ENCODE measurements at regions not wholly inside any gene's neighbourhood (a gene's known extent, or its start where the extent isn't known, plus 50 kb on each side); places are given as distances from the start of the nearest gene placed in this dataset.

- TF ChIP-seq CTCF (conservative IDR thresholded peaks at IDR 0.05; ENCODE audit: low read depth, low read length) (no peak), POLR2A (IDR thresholded peaks at IDR 0.05; ENCODE audit: low read depth, low read length) (no peak), RAD21 (IDR thresholded peaks at IDR 0.05; ENCODE audit: low read length) (no peak), MXI1 (IDR thresholded peaks at IDR 0.05; ENCODE audit: borderline replicate concordance, low read depth, low read length) (no peak), RFX5 (IDR thresholded peaks at IDR 0.05; ENCODE audit: low read depth, low read length) (no peak), CEBPB (IDR thresholded peaks at IDR 0.05; ENCODE audit: low read depth, low read length) (no peak), NFE2L2 (IDR thresholded peaks at IDR 0.05; ENCODE audit: low read depth, low read length) (no peak), SMC3 (IDR thresholded peaks at IDR 0.05; ENCODE audit: low read depth, low read length) (no peak), ELK1 (IDR thresholded peaks at IDR 0.05; ENCODE audit: borderline replicate concordance, low read depth, low read length) (no peak), MAFK (IDR thresholded peaks at IDR 0.05; ENCODE audit: low read depth, low read length) (no peak), MAZ (IDR thresholded peaks at IDR 0.05; ENCODE audit: borderline replicate concordance, low read depth, low read length) (no peak), BHLHE40 (IDR thresholded peaks at IDR 0.05; ENCODE audit: low read depth, low read length) (no peak), FOS (IDR thresholded peaks at IDR 0.05; ENCODE audit: low read depth, low read length) (no peak), USF2 (IDR thresholded peaks at IDR 0.05; ENCODE audit: low read depth, low read length) (no peak)
Measured at GRCh38 chr11:80346353-80347059, 905.7 kb upstream of the TENM4 start.
